Activated B cell treated with CpG ODN at 0.5 μM for 24 hours (primary cell): ENCODE measurements at regions not wholly inside any gene's neighbourhood (a gene's known extent, or its start where the extent isn't known, plus 50 kb on each side); places are given as distances from the start of the nearest gene placed in this dataset.

ENCODE experiments used
- ATAC-seq: fragments of 200-7000 bp; cut with Tn5 transposase; one replicate; pipeline ENCODE4 v1.10.0; 2021; ENCODE audit warnings: low read depth, mild to moderate bottlenecking, moderate library complexity
- CTCF ChIA-PET: fragments of 350-600 bp; sonication (Branson Sonifier 250); formaldehyde crosslinking; loops from one replicate; lab custom pipeline; 2021; ENCODE audit warnings: antibody characterized with exemption; lab: Charles Lee
- POLR2A ChIA-PET: fragments of 350-600 bp; sonication (Branson Sonifier 250); formaldehyde crosslinking; loops from one replicate; lab custom pipeline; 2021; ENCODE audit warnings: antibody characterized with exemption; lab: Charles Lee
- DNase-seq: peaks from one replicate; pipeline ENCODE4 v3.0.0; 2022
- H3K27ac Mint-ChIP-seq: one replicate; pipeline ENCODE4 v1.8.0; 2020; ENCODE audit warnings: mixed read lengths
- H3K27me3 Mint-ChIP-seq: one replicate; pipeline ENCODE4 v1.8.0; 2021; ENCODE audit warnings: mixed read lengths
- H3K36me3 Mint-ChIP-seq: one replicate; pipeline ENCODE4 v1.8.0; 2021; ENCODE audit warnings: low read depth, mixed read lengths
- H3K4me1 Mint-ChIP-seq: one replicate; pipeline ENCODE4 v1.8.0; 2021; ENCODE audit warnings: mixed read lengths
- H3K4me3 Mint-ChIP-seq: one replicate; pipeline ENCODE4 v1.8.0; 2020; ENCODE audit warnings: mild to moderate bottlenecking, mixed read lengths
- H3K9me3 Mint-ChIP-seq: one replicate; pipeline ENCODE4 v1.8.0; 2020; ENCODE audit warnings: mixed read lengths
- intact Hi-C: fragments of 100-400 bp; cut with micrococcal nuclease; formaldehyde crosslinking; loops from one replicate; pipeline ENCODE4 v1.15.1; 2024
- TF ChIP-seq, protein P1 (sequence below): fragments of 200-600 bp; IDR thresholded peaks from one replicate; pipeline ENCODE4 v1.8.0; 2022; ENCODE audit warnings: antibody characterized with exemption, mild to moderate bottlenecking

DNA sequence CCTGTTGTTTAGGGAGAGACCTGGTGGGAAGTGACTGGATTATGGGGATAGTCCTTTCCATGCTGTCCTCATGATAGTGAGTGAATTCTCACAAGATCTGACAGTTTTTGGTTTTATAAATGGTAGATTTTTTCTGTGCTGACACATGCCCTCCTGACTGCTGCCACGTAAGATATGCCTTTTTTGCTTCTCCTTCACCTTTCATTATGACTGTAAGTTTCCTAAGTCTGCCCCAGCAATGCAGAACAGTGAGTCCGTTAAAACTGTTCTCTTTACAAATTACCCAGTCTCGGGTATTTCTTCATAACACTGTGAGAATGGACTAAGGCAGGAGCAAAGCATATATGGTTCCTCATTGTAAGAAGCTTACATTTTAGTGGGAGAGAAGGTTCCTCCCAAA, 1727.2 kb downstream of the NCAM2 start:
- intact Hi-C loops: no loop called here
- TF ChIP-seq, protein P1, sequence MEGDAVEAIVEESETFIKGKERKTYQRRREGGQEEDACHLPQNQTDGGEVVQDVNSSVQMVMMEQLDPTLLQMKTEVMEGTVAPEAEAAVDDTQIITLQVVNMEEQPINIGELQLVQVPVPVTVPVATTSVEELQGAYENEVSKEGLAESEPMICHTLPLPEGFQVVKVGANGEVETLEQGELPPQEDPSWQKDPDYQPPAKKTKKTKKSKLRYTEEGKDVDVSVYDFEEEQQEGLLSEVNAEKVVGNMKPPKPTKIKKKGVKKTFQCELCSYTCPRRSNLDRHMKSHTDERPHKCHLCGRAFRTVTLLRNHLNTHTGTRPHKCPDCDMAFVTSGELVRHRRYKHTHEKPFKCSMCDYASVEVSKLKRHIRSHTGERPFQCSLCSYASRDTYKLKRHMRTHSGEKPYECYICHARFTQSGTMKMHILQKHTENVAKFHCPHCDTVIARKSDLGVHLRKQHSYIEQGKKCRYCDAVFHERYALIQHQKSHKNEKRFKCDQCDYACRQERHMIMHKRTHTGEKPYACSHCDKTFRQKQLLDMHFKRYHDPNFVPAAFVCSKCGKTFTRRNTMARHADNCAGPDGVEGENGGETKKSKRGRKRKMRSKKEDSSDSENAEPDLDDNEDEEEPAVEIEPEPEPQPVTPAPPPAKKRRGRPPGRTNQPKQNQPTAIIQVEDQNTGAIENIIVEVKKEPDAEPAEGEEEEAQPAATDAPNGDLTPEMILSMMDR: no peak

DNA sequence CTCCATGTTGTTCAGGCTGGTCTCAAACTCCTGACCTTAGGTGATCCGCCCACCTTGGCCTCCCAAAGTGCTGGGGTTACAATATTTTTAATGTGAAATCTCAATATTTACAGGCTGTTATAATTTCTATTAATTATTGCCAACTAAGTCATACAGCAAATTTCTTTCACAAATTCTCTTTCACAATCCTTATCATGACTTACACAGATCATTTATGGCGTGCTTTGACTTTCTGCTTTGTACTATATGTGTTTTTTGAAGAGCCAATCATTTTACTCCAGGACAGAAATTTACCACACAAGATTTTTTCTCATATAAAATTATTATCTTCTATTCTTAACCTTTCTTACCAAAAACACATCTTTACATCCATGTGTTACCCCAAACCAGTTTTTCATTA, 1729.9 kb downstream of the NCAM2 start:
- peaks cover 3% of the 10 kb centered on the region for H3K9me3 Mint-ChIP-seq
- no peak overlapping the region for H3K4me3 Mint-ChIP-seq
- ChIA-PET POLR2A (no interaction called here), CTCF (no interaction called here)
- no peak for ATAC-seq
- no peaks in the 10 kb centered on the region for H3K36me3 Mint-ChIP-seq
- TF ChIP-seq, protein P1: no peak
- H3K27ac Mint-ChIP-seq: no peak overlapping the region
- H3K4me1 Mint-ChIP-seq: no peaks in the 10 kb centered on the region
- DNase-seq: no peak
- no peaks in the 10 kb centered on the region for H3K27me3 Mint-ChIP-seq
- intact Hi-C loops: no loop called here

More for the DNA sequence above, 1727.2 kb downstream of the NCAM2 start:
- H3K4me3 Mint-ChIP-seq: no peak overlapping the region
- DNase-seq (no peak), ATAC-seq (no peak)
- ChIA-PET POLR2A (no interaction called here), CTCF (no interaction called here)
- no peaks in the 10 kb centered on the region for H3K27me3 Mint-ChIP-seq
- no peaks in the 10 kb centered on the region for H3K9me3 Mint-ChIP-seq
- no peak overlapping the region for H3K27ac Mint-ChIP-seq
- H3K36me3 Mint-ChIP-seq: no peaks in the 10 kb centered on the region
- no peaks in the 10 kb centered on the region for H3K4me1 Mint-ChIP-seq

DNA sequence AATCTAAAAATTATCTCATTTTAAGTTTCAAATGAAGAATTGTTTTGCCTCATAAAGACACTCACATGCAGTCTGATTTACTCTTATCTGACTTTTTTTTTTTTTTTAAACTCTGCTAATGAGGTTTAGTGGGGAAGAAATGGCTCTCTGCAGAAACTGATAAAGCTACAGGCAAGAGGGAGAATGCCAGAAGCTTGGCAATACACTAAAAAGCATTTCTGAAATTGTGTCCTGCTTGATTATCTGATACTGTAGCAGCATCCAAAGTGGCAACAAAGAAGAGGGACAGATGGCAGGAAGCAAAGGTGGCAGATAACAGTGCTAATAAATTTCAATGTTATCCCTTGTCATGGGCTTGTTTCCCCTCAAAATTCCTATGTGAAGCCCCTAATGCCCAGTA, 1744.9 kb downstream of the NCAM2 start:
- TF ChIP-seq, protein P1: no peak
- no peaks in the 10 kb centered on the region for H3K36me3 Mint-ChIP-seq
- no peak for DNase-seq
- peaks cover 2% of the 10 kb centered on the region for H3K9me3 Mint-ChIP-seq
- ChIA-PET CTCF (no interaction called here), POLR2A (no interaction called here)
- H3K4me3 Mint-ChIP-seq: no peak overlapping the region
- intact Hi-C loops: no loop called here
- H3K27ac Mint-ChIP-seq: no peak overlapping the region
- no peaks in the 10 kb centered on the region for H3K27me3 Mint-ChIP-seq
- ATAC-seq: no peak
- H3K4me1 Mint-ChIP-seq: no peaks in the 10 kb centered on the region

DNA sequence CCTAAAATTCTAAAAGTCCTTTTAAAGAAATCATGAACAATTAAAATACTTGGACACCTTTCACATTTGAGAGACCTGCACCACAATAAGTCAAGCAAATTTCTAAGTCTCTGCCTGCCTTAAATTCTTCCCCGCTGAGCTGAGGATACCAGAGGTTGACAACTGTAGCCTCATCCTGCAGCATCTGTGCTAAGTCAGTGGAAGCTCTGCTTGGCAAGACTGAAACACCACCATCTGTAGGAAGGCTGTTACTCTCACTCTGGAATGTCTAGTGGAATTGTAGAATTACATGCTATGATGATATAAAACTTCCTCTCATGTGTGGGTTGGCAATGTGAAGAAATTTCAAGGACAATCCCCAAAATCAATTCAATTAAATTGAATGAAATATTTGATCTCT, 1756.5 kb downstream of the NCAM2 start:
- H3K27me3 Mint-ChIP-seq: no peaks in the 10 kb centered on the region
- ChIA-PET CTCF (no interaction called here), POLR2A (no interaction called here)
- H3K4me1 Mint-ChIP-seq: no peaks in the 10 kb centered on the region
- intact Hi-C loops: no loop called here
- DNase-seq (no peak), ATAC-seq (no peak)
- no peaks in the 10 kb centered on the region for H3K36me3 Mint-ChIP-seq
- no peak overlapping the region for H3K27ac Mint-ChIP-seq
- H3K9me3 Mint-ChIP-seq: no peaks in the 10 kb centered on the region
- TF ChIP-seq, protein P1: no peak
- H3K4me3 Mint-ChIP-seq: no peak overlapping the region

DNA sequence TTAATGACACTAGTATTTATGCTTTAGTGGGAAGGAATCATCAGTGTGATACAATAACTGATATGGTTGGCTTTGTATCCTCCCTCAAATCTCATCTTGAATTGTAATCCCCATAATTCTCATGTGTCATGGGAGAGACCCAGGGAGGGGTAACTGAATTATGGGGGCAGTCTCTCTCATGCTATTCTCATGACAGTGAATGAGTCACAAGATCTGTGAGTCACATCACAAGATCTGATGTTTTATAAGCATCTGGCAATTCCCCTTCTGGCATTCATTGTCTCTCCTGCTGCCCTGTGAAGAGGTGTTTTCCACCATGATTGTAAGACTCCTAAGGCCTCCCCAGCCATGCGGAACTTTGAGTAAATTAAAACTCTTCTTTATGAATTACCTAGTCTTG, 1760.3 kb downstream of the NCAM2 start:
- no peak for ATAC-seq
- no peaks in the 10 kb centered on the region for H3K4me1 Mint-ChIP-seq
- POLR2A ChIA-PET: no interaction called here
- intact Hi-C loops: no loop called here
- no peaks in the 10 kb centered on the region for H3K36me3 Mint-ChIP-seq
- no peak overlapping the region for H3K4me3 Mint-ChIP-seq
- no peak for DNase-seq
- H3K27me3 Mint-ChIP-seq: no peaks in the 10 kb centered on the region
- H3K9me3 Mint-ChIP-seq: no peaks in the 10 kb centered on the region
- H3K27ac Mint-ChIP-seq: no peak overlapping the region
- CTCF ChIA-PET: no interaction called here
- TF ChIP-seq, protein P1: no peak
